Activated CD8-positive, alpha-beta memory T cell treated with anti-CD3 and anti-CD28 coated beads for 36 hours (primary cell): ENCODE measurements at regions not wholly inside any gene's neighbourhood (a gene's known extent, or its start where the extent isn't known, plus 50 kb on each side); places are given as distances from the start of the nearest gene placed in this dataset.
"Not testable (repeated sequence)": the region's sequence is repeated elsewhere in the genome, so short reads cannot be mapped to it uniquely, and the experiment has no call there.

Source experiments
- CTCF ChIA-PET: fragments of 350-600 bp; sonication (Branson Sonifier 250); formaldehyde crosslinking; loops from one replicate; lab custom pipeline; 2021; ENCODE audit warnings: antibody characterized with exemption; lab: Charles Lee
- POLR2A ChIA-PET: fragments of 350-600 bp; sonication (Branson Sonifier 250); formaldehyde crosslinking; loops from one replicate; lab custom pipeline; 2021; ENCODE audit warnings: antibody characterized with exemption; lab: Charles Lee

DNA sequence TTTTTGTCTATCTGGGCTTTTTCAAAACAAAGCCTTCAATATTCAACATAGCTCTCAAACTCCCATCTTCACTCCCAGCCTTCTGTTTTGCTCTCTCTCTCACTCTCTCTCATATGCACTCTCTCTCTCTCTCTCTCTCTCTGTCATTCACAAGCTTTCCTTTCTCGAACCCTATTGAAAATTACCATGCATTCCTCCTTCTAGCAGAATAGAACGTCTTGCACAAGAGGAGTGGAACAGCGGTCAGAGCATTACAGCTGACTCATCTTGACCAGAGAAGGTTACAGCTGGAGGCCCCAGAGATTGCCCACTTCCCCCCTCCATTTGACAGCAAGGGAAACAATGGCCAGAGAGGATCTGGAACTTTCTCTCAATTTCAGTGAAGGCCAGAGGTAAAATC lies 51.0 kb upstream of the LIFR start:
- ChIA-PET POLR2A (no interaction called here), CTCF (no interaction called here)

DNA sequence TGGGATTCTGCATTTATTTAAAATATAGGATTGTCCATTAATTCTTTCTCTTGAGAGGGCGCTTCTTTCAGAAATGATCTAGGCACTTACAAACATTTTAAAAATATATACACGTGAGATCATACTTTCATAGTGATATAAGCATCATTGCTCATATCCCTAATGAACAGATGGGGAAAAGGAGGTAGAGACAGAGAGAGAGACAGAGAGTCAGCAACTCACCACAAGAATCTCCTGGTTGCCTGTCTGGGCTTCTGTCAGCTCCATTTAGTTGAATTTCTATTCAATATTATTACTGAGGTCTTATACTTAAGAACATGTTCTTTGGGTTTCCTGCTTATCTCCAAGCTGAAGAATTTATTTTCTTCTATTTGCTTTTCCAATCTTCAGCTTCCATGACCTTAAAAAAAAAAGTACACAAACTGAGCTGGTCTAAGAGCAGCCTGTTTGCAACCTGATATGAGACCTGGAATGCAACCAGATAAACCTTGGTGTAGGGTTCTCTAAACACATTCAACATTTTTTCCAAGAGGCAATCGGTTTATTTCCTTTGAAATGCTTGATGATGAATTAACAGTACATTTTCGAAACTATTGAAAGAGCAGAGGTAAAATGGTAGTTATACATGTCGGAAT lies 51.6 kb upstream of the LIFR start:
- POLR2A ChIA-PET, result no interaction called here
- CTCF ChIA-PET, result no interaction called here

DNA sequence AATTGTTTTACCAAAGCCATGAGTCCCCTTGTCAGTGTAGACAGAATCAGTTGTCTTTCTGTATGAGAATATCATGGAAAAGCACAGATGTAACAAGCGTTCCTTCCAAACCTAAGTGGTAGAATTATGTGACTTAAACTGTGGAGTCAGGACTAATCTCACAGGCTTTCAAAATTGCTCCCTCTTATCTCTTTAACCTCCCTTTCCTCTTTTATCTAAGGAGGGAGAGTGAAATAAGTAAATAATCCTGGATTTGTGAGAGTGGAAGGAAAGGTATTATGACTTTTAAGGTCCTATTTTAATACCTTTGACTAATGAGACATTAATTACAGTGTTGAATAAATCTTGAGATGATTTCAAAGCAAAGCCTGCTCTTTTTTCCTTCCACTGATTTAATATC lies 52.4 kb upstream of the LIFR start:
- ChIA-PET POLR2A (no interaction called here), CTCF (no interaction called here)

GRCh38 chr5:38612851-38613250 lies 56.4 kb upstream of the LIFR start:
- ChIA-PET POLR2A (no interaction called here), CTCF (no interaction called here)

DNA sequence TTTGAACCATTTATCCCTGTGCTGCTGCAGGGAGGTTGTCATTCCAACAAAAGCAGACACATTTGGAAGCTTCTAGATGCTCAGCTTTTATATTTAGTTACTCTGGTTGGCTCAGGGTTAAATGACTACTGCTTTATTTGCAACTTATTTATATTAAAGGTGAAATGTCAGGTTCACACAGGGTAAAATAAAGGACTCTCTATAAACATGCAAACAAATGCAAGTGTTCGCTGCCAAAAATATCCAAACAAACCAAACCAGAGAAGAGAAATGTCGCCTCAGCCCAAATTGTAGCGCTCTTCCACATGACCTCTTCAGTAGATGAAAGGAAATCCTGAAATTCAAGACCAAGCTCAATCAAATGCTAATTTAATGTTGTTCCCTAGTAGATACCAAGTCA lies 57.0 kb upstream of the LIFR start:
- ChIA-PET CTCF (no interaction called here), POLR2A (no interaction called here)

GRCh38 chr5:38613992-38614836 lies 57.8 kb upstream of the LIFR start:
- ChIA-PET POLR2A (no interaction called here), CTCF (interaction anchor here (1.1 kb wide), 1 partner anchor 10 kb away, joined by 3 read pairs; no protein-coding TSS in a partner anchor)

- ChIA-PET CTCF (interaction anchor here (1.1 kb wide), 1 partner anchor 9 kb away, joined by 3 read pairs; no protein-coding TSS in a partner anchor), POLR2A (no interaction called here)
Measured at GRCh38 chr5:38615042-38615441, 58.6 kb upstream of the LIFR start.

DNA sequence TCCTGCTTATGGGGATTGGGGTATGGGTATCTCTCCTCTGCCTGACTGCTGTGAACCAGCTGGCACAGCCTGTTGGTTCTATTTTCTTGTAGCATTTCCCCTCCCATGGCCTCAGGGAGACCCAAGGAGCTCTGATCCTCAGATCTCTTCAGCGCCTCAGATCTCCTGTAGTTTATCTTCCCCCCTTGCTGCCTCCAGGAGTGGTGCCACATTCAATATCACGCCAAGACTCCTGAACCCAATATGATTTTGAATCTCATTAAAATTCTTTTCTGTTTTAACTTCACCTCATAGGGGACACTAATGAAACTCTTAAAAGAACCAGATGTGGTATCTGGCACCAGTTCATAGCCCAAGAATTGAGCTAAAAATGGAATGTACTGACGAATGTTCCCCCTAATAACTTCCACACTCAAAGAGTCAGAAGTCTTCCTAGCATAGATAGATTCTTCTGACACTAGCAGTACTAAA lies 59.6 kb upstream of the LIFR start:
- CTCF ChIA-PET, result no interaction called here
- POLR2A ChIA-PET, result no interaction called here

GRCh38 chr5:38618154-38618553 lies 61.7 kb upstream of the LIFR start:
- CTCF ChIA-PET, result no interaction called here
- POLR2A ChIA-PET, result no interaction called here

GRCh38 chr5:38621331-38621730 lies 64.9 kb upstream of the LIFR start:
- POLR2A ChIA-PET, result no interaction called here
- CTCF ChIA-PET, result no interaction called here

- CTCF ChIA-PET, result no interaction called here
- POLR2A ChIA-PET, result no interaction called here
Measured at GRCh38 chr5:38621840-38622437, 65.5 kb upstream of the LIFR start.

GRCh38 chr5:38622723-38623129 lies 66.3 kb upstream of the LIFR start:
- ChIA-PET POLR2A (no interaction called here), CTCF (no interaction called here)

DNA sequence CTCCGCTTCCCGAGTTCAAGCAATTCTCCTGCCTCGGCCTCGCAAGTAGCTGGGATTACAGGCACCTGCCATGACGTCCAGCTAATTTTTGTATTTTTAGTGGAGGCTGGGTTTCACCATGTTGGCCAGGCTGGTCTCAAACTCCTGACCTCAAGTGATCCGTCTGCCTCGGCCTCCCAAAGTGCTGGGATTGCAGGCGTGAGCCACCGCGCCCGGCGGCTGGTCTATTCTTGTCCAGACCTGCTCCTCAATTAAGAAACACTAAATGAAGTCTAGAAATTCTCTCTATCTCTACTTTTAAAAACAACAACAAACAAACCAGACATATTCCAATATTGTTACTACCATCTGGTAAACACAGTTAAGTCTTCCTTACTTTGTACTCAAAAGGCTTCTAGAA lies 68.1 kb upstream of the LIFR start:
- POLR2A ChIA-PET, result not testable (repeated sequence)
- CTCF ChIA-PET, result interaction anchor here (0.7 to 1.0 kb wide), 2 partner anchors 10 to 103 kb away, joined by 3 to 5 read pairs; no protein-coding TSS in a partner anchor

DNA sequence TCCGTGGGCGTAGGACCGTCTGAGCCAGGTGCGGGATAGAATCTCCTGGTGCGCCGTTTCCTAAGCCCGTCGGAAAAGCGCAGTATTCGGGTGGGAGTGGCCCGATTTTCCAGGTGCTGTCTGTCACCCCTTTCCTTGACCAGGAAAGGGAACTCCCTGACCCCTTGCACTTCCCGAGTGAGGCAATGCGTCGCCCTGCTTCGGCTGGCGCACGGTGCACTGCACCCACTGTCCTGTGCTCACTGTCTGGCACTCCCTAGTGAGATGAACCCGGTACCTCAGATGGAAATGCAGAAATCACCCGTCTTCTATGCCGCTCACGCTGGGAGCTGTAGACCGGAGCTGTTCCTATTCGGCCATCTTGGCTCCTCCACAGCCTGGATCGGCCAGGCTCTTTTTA lies 74.9 kb upstream of the LIFR start:
- POLR2A ChIA-PET, CTCF ChIA-PET: not testable (repeated sequence)

GRCh38 chr5:38634568-38635369 lies 78.3 kb upstream of the LIFR start:
- ChIA-PET CTCF (no interaction called here), POLR2A (no interaction called here)

DNA sequence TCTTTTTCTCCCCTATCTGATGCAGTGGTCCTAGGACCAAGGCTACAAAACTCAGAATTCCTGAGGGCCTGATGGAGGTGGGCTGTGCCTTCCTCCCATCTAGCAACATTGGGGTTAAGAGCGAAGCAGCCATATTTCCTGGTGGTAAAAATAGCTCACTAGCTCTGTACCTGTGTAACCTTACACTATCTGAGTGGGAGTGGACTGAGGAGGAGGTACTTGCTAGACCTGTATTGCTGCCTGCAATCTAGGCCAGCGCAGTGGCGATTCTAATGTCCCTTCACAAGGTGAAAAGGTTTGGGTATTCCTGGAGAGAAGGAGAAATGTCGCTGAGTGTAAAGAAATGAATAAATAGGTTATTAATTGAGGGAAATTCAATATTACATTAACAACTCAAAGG lies 80.2 kb upstream of the LIFR start:
- POLR2A ChIA-PET, result no interaction called here

DNA sequence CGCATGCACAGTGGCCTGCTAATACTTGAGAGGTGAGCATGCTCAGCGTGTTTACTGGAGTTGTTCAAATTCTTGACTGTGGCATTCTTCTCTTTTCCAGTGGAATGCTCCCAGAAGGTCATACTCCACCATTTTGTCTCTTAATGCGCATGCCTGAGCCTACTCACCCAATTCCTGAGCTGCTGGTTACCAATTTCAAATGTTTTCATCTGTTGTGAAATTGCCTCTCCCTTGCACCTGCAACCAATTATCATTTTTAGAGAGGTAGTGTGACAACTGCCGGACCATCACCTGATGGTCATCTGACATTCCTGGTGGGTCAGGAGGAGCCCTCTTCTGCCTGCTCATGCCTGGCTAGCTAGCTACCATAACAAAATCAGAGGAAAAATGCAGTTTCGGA lies 82.2 kb upstream of the LIFR start:
- ChIA-PET CTCF (no interaction called here), POLR2A (no interaction called here)

More for the DNA sequence above, 80.2 kb upstream of the LIFR start:
- CTCF ChIA-PET, result no interaction called here

DNA sequence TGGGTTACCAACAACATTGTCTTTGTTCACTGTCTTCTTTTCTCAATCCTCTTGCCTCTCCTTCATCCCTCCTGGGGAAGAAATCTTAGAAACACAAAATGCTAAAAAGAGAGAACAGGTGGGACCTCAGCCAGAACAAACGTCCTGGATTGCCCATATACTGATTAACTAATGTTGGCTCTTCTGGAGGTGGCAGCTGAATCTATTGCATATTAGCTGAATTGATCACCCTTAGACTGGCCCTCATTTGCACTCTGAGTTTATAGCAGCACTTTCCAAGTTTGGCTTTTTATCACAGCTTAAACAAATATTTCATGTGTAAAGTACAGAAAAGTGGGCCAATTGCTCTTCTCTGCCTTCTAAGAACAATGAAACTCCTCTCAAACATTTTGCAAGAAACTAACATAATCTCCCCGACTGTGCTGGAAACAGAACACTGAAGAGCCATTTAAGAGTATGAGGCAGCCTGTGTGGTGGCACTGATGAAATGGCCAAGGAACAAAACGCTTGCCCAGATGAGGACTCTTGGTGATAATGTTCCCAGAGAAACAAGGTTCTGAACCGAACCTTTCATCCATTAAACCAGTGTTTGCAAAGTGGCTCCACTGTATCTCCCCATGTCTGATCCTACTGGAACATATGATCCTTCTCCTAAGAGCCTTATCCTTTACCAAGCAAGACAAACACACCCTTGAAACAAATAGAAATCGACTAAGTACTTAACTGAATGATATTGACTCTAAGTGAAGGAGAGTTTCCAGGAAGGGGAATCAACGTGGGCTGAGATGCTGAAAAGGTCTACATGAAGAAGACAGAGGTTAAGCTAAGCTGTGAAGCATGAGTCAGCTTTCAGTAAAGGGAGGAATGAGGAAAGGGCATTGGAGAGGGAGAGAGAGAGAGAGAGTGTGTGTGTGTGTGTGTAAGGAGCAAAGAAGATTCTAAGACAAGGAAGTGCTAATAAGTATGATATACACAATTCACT lies 83.2 kb upstream of the LIFR start:
- POLR2A ChIA-PET, result no interaction called here
- CTCF ChIA-PET, result no interaction called here

GRCh38 chr5:38641003-38641402 lies 84.6 kb upstream of the LIFR start:
- ChIA-PET POLR2A (no interaction called here), CTCF (no interaction called here)
